Tibial artery (tissue), 4 donors: ENCODE measurements at regions not wholly inside any gene's neighbourhood (a gene's known extent, or its start where the extent isn't known, plus 50 kb on each side); places are given as distances from the start of the nearest gene placed in this dataset.
"Not testable (repeated sequence)": the region's sequence is repeated elsewhere in the genome, so short reads cannot be mapped to it uniquely, and the experiment has no call there.

Experiments used
- DNase-seq, 2 donors: peaks; one replicate each; pipeline ENCODE4 v3.0.0-alpha.2; 2019
- H3K27ac ChIP-seq, 2 donors: fragments of 200-600 bp; sonication (generic) in 1 of 2; 1 replicate in 1 of 2; 2 replicates in 1 of 2; pipeline ENCODE4 v1.5.1; 2018 to 2019; ENCODE audit warnings: mild to moderate bottlenecking in 1 of 2
- H3K27me3 ChIP-seq, 2 donors: fragments of 200-600 bp; sonication (generic) in 1 of 2; one replicate each; pipeline versions ENCODE4 v1.5.1 to v1.6.0; 2016 to 2019
- H3K36me3 ChIP-seq, 3 donors: fragments of 200-600 bp; sonication (generic) in 2 of 3; one replicate each; pipeline ENCODE4 v1.5.1; 2016 to 2019; ENCODE audit warnings: mild to moderate bottlenecking in 2 of 3
- H3K4me1 ChIP-seq, 4 donors: fragments of 200-600 bp; sonication (generic) in 2 of 4; 1 replicate in 3 of 4; 2 replicates in 1 of 4; pipeline ENCODE4 v1.5.1; 2016 to 2019
- H3K4me3 ChIP-seq, 2 donors: fragments of 200-600 bp; sonication (generic) in 1 of 2; 1 replicate in 1 of 2; 2 replicates in 1 of 2; pipeline ENCODE4 v1.5.1; 2018 to 2019; ENCODE audit warnings: mild to moderate bottlenecking in 2 of 2
- H3K9me3 ChIP-seq, 3 donors: fragments of 200-600 bp; sonication (generic) in 1 of 3; one replicate each; pipeline ENCODE4 v1.5.1; 2016 to 2019
- CTCF ChIP-seq, 2 experiments: fragments of 200-600 bp in 1 of 2; fragments of 450-650 bp in 1 of 2; IDR thresholded peaks; one replicate each; pipeline ENCODE4 v1.5.1; 2017 to 2019; ENCODE audit warnings: antibody characterized with exemption in 2 of 2, mild to moderate bottlenecking in 1 of 2, moderate library complexity in 1 of 2
- intact Hi-C: fragments of 100-400 bp; cut with DNase I; formaldehyde crosslinking; loops from one replicate; pipeline ENCODE4 v1.15.0; 2023; ENCODE audit warnings: low total_unique reads

GRCh38 chr2:58387701-58388100, 146.6 kb upstream of the FANCL start:
- intact Hi-C loops: no loop called here
- DNase-seq: no peak
- no peaks in the 10 kb centered on the region for H3K4me1 ChIP-seq
- H3K27me3 ChIP-seq: no peaks in the 10 kb centered on the region
- H3K36me3 ChIP-seq: no peaks in the 10 kb centered on the region
- no peak for TF ChIP-seq CTCF (IDR thresholded peaks at IDR 0.05)
- no peak overlapping the region for H3K4me3 ChIP-seq
- no peaks in the 10 kb centered on the region for H3K9me3 ChIP-seq
- no peak overlapping the region for H3K27ac ChIP-seq

GRCh38 chr2:58386904-58387303, 145.8 kb upstream of the FANCL start:
- H3K27me3 ChIP-seq, H3K4me1 ChIP-seq, DNase-seq, H3K36me3 ChIP-seq, H3K9me3 ChIP-seq, H3K4me3 ChIP-seq, intact Hi-C loops, H3K27ac ChIP-seq: not testable (repeated sequence)

DNA sequence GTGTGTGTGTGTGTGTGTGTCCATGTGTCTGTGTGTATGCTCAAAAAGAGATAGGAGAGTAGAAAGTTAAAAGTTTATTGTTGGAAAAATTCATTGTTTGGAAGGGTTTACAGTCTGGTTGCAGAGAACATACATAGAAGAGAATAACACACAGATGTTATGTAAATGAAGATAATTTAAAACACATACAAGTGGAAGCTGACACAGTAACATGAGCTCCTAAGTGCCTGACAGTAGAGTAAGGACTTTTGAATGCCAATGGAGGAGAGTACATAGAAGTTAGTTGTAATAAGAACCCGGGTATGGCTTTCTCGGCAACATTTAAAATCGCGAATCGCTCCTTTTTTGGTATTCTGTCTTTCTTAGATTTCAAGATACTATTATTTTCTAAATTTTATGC, 137.0 kb upstream of the FANCL start:
- H3K4me1 ChIP-seq: no peaks in the 10 kb centered on the region
- DNase-seq: no peak
- intact Hi-C loops: no loop called here
- TF ChIP-seq CTCF (IDR thresholded peaks at IDR 0.05): no peak
- no peaks in the 10 kb centered on the region for H3K9me3 ChIP-seq
- no peak overlapping the region for H3K4me3 ChIP-seq
- no peaks in the 10 kb centered on the region for H3K36me3 ChIP-seq
- H3K27ac ChIP-seq: no peak overlapping the region
- no peaks in the 10 kb centered on the region for H3K27me3 ChIP-seq

GRCh38 chr2:58377181-58377580, 136.1 kb upstream of the FANCL start:
- TF ChIP-seq CTCF (IDR thresholded peaks at IDR 0.05): no peak
- Histone ChIP-seq H3K9me3 (no peaks in the 10 kb centered on the region), H3K4me3 (no peak overlapping the region), H3K4me1 (no peaks in the 10 kb centered on the region), H3K36me3 (no peaks in the 10 kb centered on the region), H3K27me3 (no peaks in the 10 kb centered on the region), H3K27ac (no peak overlapping the region)
- no peak for DNase-seq
- intact Hi-C loops: no loop called here

- no peaks in the 10 kb centered on the region for H3K9me3 ChIP-seq
- no peaks in the 10 kb centered on the region for H3K27me3 ChIP-seq
- H3K27ac ChIP-seq: no peak overlapping the region
- no peaks in the 10 kb centered on the region for H3K36me3 ChIP-seq
- H3K4me1 ChIP-seq: no peaks in the 10 kb centered on the region
- no peak for TF ChIP-seq CTCF (IDR thresholded peaks at IDR 0.05)
- H3K4me3 ChIP-seq: no peak overlapping the region
- no peak for DNase-seq
- intact Hi-C loops: no loop called here
Observed at GRCh38 chr2:58376592-58376991, 135.5 kb upstream of the FANCL start.

- Histone ChIP-seq H3K4me3 (no peak overlapping the region), H3K27me3 (no peaks in the 10 kb centered on the region), H3K4me1 (no peaks in the 10 kb centered on the region), H3K27ac (no peak overlapping the region), H3K9me3 (no peaks in the 10 kb centered on the region), H3K36me3 (no peaks in the 10 kb centered on the region)
- no peak for TF ChIP-seq CTCF (IDR thresholded peaks at IDR 0.05)
- intact Hi-C loops: no loop called here
- no peak for DNase-seq
Observed at GRCh38 chr2:58369594-58369993, 128.5 kb upstream of the FANCL start.
